Stomach (tissue), 4 donors: ENCODE measurements at regions not wholly inside any gene's neighbourhood (a gene's known extent, or its start where the extent isn't known, plus 50 kb on each side); places are given as distances from the start of the nearest gene placed in this dataset.

Experiments
- CTCF ChIP-seq, 7 experiments: fragments of 450-650 bp in 4 of 7; fragments of 200-600 bp in 3 of 7; sonication (generic) in 3 of 7; IDR thresholded peaks; one replicate each; pipeline ENCODE4 v1.5.1; 2016 to 2019; ENCODE audit warnings: antibody characterized with exemption in 7 of 7, control low read depth in 2 of 7, mild to moderate bottlenecking in 1 of 7
- POLR2A ChIP-seq, 4 donors: fragments of 450-650 bp; IDR thresholded peaks; one replicate each; pipeline ENCODE4 v1.6.1; 2016; ENCODE audit warnings: antibody characterized with exemption in 4 of 4, control low read depth in 2 of 4, mild to moderate bottlenecking in 1 of 4, moderate library complexity in 1 of 4
- POLR2AphosphoS5 ChIP-seq, 3 donors: sonication (generic); formaldehyde crosslinking; IDR thresholded peaks; one replicate each; pipeline ENCODE4 v1.6.1; 2016; ENCODE audit warnings: antibody characterized with exemption in 3 of 3

- TF ChIP-seq CTCF (IDR thresholded peaks at IDR 0.05) (no peak), POLR2AphosphoS5 (IDR thresholded peaks at IDR 0.05) (no peak), POLR2A (IDR thresholded peaks at IDR 0.05) (no peak)
These were observed 158.0 kb upstream of the TMC3 start for GRCh38 chr15:81532001-81532400.
